Aorta (tissue), 5 donors: ENCODE measurements at regions not wholly inside any gene's neighbourhood (a gene's known extent, or its start where the extent isn't known, plus 50 kb on each side); places are given as distances from the start of the nearest gene placed in this dataset.

Experiments
- ATAC-seq: fragments of 200-7000 bp; cut with Tn5 transposase; one replicate; pipeline ENCODE4 v1.9.1; 2022; ENCODE audit warnings: moderate library complexity; ENCODE audit not compliant: low FRiP score
- DNase-seq, 2 donors: peaks; one replicate each; pipeline ENCODE4 v3.0.0-alpha.2; 2020
- H3K27ac ChIP-seq, 2 donors: one replicate each; pipeline ENCODE4 v1.5.1; 2013; ENCODE audit warnings: low read length in 2 of 2, mild to moderate bottlenecking in 2 of 2, moderate library complexity in 2 of 2, control low read depth in 1 of 2, inconsistent platforms in 1 of 2, low read depth in 1 of 2
- H3K27me3 ChIP-seq, 2 donors: one replicate each; pipeline ENCODE4 v1.6.1; 2013; ENCODE audit warnings: control low read depth in 1 of 2, low read length in 1 of 2, mild to moderate bottlenecking in 1 of 2, moderate library complexity in 1 of 2; ENCODE audit not compliant: insufficient read depth in 2 of 2, control insufficient read depth in 1 of 2
- H3K36me3 ChIP-seq, 2 donors: one replicate each; pipeline ENCODE4 v1.6.1; 2013; ENCODE audit warnings: control low read depth in 1 of 2, low read length in 1 of 2, mild to moderate bottlenecking in 1 of 2; ENCODE audit not compliant: insufficient read depth in 2 of 2, control insufficient read depth in 1 of 2
- H3K4me1 ChIP-seq, 2 donors: one replicate each; pipeline ENCODE4 v1.6.1; 2013; ENCODE audit warnings: low read length in 2 of 2, control low read depth in 1 of 2, mild to moderate bottlenecking in 1 of 2, moderate library complexity in 1 of 2; ENCODE audit not compliant: insufficient read depth in 2 of 2, control insufficient read depth in 1 of 2
- H3K4me3 ChIP-seq, 2 donors: one replicate each; pipeline ENCODE4 v1.5.1; 2013; ENCODE audit warnings: low read length in 2 of 2, control low read depth in 1 of 2, mild to moderate bottlenecking in 1 of 2
- H3K9me3 ChIP-seq: one replicate; pipeline ENCODE4 v1.6.1; 2013; ENCODE audit warnings: mild to moderate bottlenecking, low read length; ENCODE audit not compliant: control insufficient read depth
- WGBS, 2 donors: extraction: QIAGEN DNeasy Blood & Tissue Kit; methylation state at CpG; one replicate each; pipeline ENCODE4 v1.1.7; 2013; 5-methylcytosine and 5-hydroxymethylcytosine counted together
- intact Hi-C, 2 donors: fragments of 100-400 bp; cut with DNase I; formaldehyde crosslinking; loops; one replicate each; pipeline versions ENCODE4 v1.14.2 to v1.15.0; 2022
- donor health status: healthy with polysubstance abuse.
- donor health status: Bipolar disorder and iron deficiency.
- donor health status: DM: no; HTN: no; CAD: no.
- donor health status: DM: no; HTN: no; CAD: no.
- donor health status: DM: yes; HTN: yes; CAD: no.

DNA sequence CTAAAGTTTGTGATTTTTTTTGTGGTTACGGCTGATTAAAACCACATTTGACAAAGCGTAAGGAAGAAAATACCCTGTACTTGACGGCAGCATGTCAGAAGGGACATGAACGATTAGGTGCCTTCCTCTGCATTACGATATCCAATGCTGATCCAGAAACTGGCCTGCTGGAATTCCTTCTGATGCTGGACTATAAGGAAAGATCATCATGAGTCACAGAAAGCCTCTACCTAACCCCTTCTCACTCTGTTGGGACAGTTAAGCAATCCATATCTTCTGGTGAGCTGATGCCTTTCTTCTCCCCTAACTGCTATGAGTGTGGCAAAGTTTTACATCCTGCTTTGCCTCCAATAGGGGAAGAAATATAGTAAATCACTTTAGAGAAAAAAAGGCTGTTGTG is 78.4 kb upstream of the PAPPA start:
- Histone ChIP-seq H3K9me3 (no peaks in the 10 kb centered on the region), H3K27me3 (no peaks in the 10 kb centered on the region), H3K27ac (no peak overlapping the region), H3K36me3 (no peaks in the 10 kb centered on the region), H3K4me1 (no peaks in the 10 kb centered on the region), H3K4me3 (no peak overlapping the region)
- ATAC-seq (no peak), DNase-seq (no peak)
- WGBS, 2 donors, result 91 to 94% methylated on average over 5 of the region's 5 CpGs
- intact Hi-C loops, result no loop called here

DNA sequence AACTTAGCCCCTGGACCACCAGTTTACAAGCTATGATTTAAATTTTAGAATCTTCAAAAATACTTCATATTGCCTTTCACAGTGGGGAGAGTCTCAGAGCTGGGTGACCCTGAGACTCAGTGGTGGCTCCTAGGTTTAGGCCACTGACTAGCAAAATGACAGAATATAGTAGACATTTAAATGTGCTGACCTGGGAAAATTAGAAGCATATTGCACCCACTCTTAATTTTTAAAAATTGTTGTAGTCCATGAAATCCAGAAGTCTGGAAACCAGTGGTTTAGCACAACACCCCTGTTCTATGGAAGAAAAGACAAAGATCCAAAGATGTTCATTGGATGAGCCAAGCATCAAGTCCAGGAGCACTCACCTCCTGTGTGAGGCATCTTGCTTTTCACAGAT is 75.0 kb upstream of the PAPPA start:
- no peak overlapping the region for H3K27ac ChIP-seq
- DNase-seq (no peak), ATAC-seq (no peak)
- no peaks in the 10 kb centered on the region for H3K9me3 ChIP-seq
- no peaks in the 10 kb centered on the region for H3K36me3 ChIP-seq
- intact Hi-C loops, result no loop called here
- H3K4me3 ChIP-seq, result no peak overlapping the region
- no peaks in the 10 kb centered on the region for H3K4me1 ChIP-seq
- no peaks in the 10 kb centered on the region for H3K27me3 ChIP-seq

DNA sequence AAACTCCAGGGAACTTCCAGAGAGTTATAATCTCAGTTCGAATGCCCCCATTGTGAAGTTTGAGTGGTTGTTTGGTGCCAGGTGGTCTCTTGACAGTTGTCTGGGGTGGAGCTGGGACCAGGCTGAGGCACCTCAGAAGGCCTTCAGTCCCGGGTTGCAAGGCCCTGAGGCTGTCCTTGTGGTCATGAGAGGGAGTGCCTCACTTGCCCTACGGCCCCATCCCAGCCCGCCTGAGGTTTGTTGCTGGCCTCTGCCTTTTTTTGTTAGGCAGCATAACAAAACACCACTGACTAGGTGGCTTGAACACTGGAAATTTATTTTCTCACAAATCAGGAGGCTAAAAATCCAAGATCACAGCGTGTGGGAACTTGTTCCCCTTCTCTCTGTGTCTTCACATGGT is 73.0 kb upstream of the PAPPA start:
- H3K9me3 ChIP-seq, result no peaks in the 10 kb centered on the region
- intact Hi-C loops, result no loop called here
- no peak overlapping the region for H3K4me3 ChIP-seq
- H3K27ac ChIP-seq, result no peak overlapping the region
- ATAC-seq (no peak), DNase-seq (no peak)
- no peaks in the 10 kb centered on the region for H3K27me3 ChIP-seq
- H3K36me3 ChIP-seq, result no peaks in the 10 kb centered on the region
- 89 to 93% methylated on average over 5 of the region's 5 CpGs for WGBS, 2 donors
- H3K4me1 ChIP-seq, result no peaks in the 10 kb centered on the region

DNA sequence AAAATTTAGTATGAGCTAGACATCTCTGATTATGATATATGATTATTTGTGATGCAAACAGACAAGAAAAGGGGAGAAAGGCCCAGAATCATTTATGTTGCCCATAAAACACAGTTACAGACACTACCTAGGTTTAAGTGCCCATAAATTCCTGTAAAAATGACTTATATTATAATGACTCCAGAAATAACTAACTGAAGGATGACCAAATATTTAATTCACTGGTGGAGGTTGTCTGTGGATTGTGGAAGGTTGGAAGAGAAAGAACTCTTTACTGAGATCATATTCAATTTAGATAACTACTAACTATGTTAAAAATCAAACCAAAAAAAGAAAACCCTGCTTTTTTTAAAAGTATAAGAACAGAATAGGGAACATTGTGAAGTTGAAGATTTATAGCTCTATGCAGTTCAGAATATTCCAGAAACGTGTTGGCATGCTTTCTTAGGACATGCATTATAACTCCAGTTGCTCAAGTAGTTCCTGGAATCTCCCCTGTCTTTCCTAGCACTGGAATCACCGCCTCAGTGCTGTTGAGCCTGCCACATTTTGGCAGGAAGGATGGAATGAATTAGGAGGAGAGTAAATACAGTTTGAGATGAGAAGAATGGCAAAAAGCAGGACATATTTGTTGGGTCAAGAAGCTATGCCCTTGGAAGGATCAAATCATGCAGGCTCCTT is 72.0 kb upstream of the PAPPA start:
- Histone ChIP-seq H3K4me3 (no peak overlapping the region), H3K9me3 (no peaks in the 10 kb centered on the region), H3K27ac (no peak overlapping the region), H3K36me3 (no peaks in the 10 kb centered on the region), H3K4me1 (no peaks in the 10 kb centered on the region), H3K27me3 (no peaks in the 10 kb centered on the region)
- DNase-seq (no peak), ATAC-seq (no peak)
- 22 to 23% methylated on average over 2 of the region's 2 CpGs for WGBS, 2 donors
- intact Hi-C loops, result no loop called here

DNA sequence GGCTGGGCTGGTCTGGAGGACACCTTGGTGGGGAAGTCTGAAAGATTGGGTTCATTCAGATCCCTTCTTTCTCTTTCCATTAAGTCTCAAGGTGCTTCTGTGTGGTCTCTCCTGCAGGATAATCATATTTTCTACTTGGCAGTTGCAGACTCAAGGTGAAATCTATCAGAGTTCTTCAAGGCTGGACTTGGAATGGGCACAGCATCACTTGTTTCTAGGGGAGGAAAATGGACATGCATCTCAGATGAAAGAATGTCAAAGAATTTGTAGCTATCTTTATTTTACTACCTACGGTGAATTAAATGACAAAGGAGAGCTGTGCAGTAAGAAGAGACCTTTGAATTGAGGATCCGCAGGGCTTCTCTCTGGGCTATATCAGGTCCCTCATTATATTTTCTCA is 69.8 kb upstream of the PAPPA start:
- no peak for ATAC-seq
- no peak for DNase-seq
- intact Hi-C loops, result no loop called here
- no peaks in the 10 kb centered on the region for H3K4me1 ChIP-seq
- H3K9me3 ChIP-seq, result no peaks in the 10 kb centered on the region
- no peaks in the 10 kb centered on the region for H3K27me3 ChIP-seq
- no peaks in the 10 kb centered on the region for H3K36me3 ChIP-seq
- 95 to 99% methylated on average over 2 of the region's 2 CpGs for WGBS, 2 donors
- H3K27ac ChIP-seq, result no peak overlapping the region
- H3K4me3 ChIP-seq, result no peak overlapping the region

DNA sequence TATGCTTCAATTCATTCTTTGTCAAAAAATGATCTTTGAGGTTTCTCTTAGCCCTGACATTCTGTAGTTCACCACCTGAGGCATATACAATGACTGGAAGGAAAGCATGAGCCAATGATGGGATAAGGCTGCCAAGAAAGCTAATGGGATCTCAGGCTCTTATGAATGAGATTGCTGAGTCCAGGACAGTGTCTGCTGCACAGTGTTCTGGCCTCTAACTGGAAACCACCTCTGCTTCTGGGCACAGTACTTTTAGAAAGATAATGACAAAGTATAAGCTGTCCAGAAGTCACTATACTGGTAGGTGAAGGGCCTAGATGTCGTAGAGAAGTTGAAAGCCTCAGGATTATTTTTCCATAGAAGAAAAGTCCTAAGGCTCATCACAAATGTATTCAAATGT is 69.1 kb upstream of the PAPPA start:
- H3K27ac ChIP-seq, result no peak overlapping the region
- no peaks in the 10 kb centered on the region for H3K9me3 ChIP-seq
- no peaks in the 10 kb centered on the region for H3K27me3 ChIP-seq
- 92 to 94% methylated on average over 1 of the region's 1 CpG for WGBS, 2 donors
- DNase-seq (no peak), ATAC-seq (no peak)
- H3K4me1 ChIP-seq, result no peaks in the 10 kb centered on the region
- no peaks in the 10 kb centered on the region for H3K36me3 ChIP-seq
- intact Hi-C loops, result no loop called here
- no peak overlapping the region for H3K4me3 ChIP-seq

DNA sequence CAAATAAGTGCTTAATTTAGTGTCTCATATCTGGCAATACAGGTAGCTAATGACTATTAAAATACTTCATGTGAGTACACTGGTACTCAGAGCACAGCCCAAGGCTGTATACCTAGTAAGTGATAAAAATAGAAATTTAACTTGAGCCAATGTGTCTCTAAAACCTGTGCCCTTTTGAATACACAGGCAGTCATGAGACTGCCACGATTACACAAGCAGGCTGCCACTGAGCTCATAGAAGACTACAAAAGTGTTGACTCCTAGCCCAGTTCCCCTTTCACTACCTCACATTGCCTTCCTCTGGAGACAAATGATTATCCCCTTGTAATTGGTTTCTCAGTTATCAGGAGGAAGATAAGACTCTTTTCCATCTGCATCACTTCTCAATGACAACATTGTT is 66.3 kb upstream of the PAPPA start:
- DNase-seq (peak in 1 of 2 donors; percentile 56), ATAC-seq (no peak)
- Histone ChIP-seq H3K4me3 (no peak overlapping the region), H3K9me3 (peaks cover 1% of the 10 kb centered on the region), H3K27ac (no peak overlapping the region), H3K27me3 (no peaks in the 10 kb centered on the region), H3K36me3 (no peaks in the 10 kb centered on the region), H3K4me1 (no peaks in the 10 kb centered on the region)
- intact Hi-C loops, result no loop called here
- WGBS, 2 donors, result 5% methylated on average over 1 of the region's 1 CpG

DNA sequence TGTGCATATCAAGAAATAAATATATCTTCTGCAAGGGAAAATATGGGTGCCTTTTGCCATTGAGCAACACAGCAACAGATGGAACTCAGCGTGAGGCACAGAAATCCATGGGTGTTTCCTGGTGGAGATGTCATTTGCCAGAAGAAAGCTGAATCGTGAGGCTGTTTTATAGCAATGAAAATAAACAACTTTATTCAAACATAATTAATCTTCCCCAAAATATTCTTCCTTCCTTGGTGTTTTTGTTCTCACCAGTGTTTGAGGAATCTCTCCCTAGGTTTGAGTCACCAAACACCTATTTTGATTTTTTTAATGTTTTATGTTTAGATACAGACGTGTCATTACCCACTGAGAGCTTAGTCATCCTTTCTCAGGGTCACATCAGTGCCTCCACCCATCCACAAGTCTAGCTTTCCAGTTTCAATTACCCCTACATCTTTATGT is 65.8 kb upstream of the PAPPA start:
- intact Hi-C loops, result no loop called here
- Histone ChIP-seq H3K4me3 (no peak overlapping the region), H3K4me1 (no peaks in the 10 kb centered on the region), H3K9me3 (peaks cover 1% of the 10 kb centered on the region), H3K27ac (no peak overlapping the region), H3K27me3 (no peaks in the 10 kb centered on the region), H3K36me3 (no peaks in the 10 kb centered on the region)
- WGBS, 2 donors, result 24 to 35% methylated on average over 3 of the region's 3 CpGs
- ATAC-seq, result no peak
- DNase-seq, result no peak

DNA sequence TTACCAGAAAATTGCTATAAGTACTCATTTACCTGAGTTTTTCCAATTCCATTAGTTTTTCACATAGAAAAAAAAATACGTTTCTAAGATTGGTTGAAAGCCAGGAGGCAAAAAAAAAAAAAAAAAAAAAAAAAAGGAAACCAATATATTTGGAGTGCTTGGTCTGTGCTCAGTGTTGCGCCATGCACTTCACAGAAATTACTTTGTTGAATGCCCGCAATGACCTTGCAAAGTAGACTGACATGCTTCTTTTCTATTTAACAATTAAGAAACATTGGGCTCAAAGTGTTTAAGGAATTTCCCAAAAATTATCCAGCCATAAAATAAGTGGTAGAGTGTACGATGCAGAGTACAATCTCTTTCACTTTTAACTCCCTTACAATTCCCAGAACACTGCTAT is 65.2 kb upstream of the PAPPA start:
- 81% methylated on average over 4 of the region's 4 CpGs for WGBS, 2 donors
- H3K4me1 ChIP-seq, result no peaks in the 10 kb centered on the region
- DNase-seq, result no peak
- H3K27ac ChIP-seq, result no peak overlapping the region
- H3K27me3 ChIP-seq, result no peaks in the 10 kb centered on the region
- H3K36me3 ChIP-seq, result no peaks in the 10 kb centered on the region
- peaks cover 1% of the 10 kb centered on the region for H3K9me3 ChIP-seq
- no peak for ATAC-seq
- intact Hi-C loops, result no loop called here
- no peak overlapping the region for H3K4me3 ChIP-seq
